T-helper 2 cell (primary cell): ENCODE measurements at regions not wholly inside any gene's neighbourhood (a gene's known extent, or its start where the extent isn't known, plus 50 kb on each side); places are given as distances from the start of the nearest gene placed in this dataset.

Source experiments
- DNase-seq, 5 experiments: peaks; one replicate each; pipeline versions ENCODE4 v3.0.0 to v3.0.0-alpha.2; 2012 to 2022

DNA sequence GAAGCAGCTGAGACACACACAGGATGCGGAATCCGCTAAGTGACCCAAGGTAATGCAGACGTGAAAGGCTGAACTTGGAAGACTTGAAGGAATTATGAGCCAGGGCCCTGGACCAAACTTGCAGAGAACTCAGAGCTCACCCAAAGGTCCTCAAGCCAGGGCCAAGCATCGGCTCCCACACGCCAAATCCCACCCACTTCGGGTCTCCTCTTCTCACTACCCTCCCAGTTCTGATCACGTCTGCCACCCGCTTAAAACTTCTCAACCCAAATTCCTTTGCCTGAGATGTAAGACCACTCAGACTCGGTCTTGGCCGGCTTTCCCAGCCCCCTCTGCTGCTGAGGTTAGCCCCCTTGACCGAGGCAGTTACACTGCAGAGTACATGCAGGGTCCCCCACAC is 130.1 kb downstream of the PSMG1 start:
- no peak for DNase-seq

DNA sequence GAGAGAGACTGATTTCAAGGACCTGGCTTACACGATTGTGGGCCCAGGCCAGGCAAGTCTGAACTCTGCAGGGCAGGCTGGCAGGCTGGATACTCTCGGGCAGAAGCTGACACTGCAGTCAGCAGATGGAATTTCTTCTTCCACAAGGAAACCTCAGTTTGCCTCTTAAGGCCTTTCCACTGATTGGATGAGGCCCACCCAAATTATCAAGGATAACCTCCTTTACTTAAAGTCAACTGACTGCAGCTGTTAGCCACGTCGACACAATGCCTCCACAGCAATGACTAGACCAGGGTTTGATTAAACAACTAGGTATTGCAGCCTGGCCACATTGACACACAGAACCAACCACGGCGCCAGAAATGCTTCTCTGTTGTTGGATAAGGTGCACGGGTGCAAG is 130.5 kb downstream of the PSMG1 start:
- no peak for DNase-seq

DNA sequence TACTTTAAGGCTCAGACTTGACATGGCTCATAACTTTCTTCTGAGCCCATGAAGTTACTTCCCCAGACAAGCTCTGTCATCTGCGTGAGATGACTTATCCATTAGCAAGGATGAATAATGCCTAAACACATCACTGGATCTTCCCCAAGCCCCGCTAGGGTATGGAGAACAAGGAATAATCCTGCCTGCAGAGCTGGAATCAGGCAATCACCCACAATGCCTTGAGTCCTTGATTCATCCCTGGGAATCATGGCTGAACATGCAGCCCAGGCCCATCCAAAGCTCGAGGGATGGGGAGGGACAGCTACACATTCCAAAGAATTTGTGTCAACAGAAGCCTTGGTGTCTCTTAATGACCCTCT is 131.7 kb downstream of the PSMG1 start:
- no peak for DNase-seq

DNA sequence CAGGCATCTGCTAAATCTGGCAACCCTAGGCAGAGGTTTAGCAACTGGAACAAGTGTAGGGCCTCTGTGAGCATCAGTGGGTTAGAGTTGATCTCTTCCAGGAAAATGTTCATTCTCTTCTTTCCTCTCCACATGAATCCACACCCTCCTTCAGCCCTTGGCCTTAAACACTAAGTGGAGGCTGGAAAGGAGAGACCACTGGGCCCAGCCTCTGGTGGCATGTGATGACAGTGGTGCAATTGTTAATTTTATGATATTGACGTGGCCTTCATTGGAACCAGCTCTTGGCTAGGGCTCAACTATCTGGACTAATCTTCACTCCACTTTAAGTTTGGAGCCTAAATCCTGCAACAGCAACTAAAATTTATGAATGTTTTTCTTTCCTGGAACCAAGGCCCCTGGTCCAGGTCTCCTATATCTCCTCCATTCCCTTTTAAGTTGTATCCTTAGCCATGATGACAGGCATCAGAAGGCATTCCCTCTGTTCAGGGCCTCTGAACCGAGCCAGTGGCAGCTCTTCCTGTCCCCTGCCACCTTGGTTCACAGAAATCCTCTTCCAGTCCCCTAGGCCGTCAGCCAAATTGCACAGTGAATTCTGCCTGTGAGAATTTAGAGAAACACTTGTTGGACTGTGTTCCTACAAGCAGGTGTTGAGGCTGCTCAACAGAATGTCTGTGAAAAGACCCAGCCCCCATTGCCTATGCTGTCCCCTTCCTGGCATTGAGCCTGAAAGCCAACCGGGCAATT is 132.2 kb downstream of the PSMG1 start:
- no peak for DNase-seq

DNA sequence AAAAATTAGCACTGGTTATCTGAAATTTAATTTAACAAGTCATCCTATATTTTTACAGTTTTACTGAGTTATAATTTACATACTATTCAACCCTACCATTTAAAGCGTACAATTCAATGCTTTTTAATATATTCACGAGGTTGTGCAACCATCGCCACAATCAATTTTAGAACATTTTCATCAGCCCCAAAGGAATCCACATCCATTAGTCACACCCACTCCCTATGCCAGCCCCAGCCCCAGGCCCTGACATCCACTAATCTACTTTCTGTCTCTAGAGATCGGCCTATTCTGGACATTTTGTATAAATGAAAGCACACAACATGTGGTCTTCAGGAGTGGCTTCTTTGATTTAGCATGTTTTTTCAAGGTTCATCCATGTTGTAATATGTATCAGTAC is 134.7 kb downstream of the PSMG1 start:
- no peak for DNase-seq

DNA sequence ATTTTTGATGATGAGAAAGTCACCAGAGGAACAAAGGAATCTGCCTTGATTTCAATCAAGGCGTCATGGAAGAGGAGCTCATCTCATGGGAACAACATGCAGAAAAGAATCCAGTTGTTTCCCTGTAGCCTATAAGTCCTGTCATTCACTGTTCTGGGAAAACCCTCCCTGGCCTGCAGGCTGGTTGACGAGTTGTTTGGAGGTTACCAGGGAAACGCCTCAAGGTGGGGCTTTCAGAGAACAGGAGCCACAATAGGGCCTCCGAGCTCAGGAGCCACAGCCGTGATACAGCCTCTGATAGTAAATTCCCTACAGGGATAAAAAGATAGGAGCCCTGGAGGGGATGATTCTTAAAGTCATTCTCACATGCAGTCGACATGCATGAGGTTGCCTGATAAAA is 135.2 kb downstream of the PSMG1 start:
- DNase-seq: no peak

DNA sequence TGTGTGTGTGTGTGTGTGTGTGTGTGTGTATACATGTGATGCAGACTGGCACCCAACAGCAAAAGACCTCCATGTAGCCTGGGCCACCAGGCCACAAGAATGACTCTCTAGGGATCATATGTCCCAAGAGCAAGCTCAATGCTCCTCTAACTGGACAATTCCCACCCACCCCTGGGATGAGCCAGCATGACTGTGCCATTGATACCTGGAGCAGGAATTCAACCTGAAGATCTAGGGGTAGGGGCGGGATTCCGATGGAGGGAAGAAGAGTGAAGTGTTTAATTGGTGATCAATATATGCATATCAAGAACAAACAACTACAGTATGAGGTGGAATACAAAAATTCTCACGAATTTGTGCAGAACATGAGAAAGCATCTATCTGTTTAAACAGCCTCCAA is 136.2 kb downstream of the PSMG1 start:
- DNase-seq: no peak

DNA sequence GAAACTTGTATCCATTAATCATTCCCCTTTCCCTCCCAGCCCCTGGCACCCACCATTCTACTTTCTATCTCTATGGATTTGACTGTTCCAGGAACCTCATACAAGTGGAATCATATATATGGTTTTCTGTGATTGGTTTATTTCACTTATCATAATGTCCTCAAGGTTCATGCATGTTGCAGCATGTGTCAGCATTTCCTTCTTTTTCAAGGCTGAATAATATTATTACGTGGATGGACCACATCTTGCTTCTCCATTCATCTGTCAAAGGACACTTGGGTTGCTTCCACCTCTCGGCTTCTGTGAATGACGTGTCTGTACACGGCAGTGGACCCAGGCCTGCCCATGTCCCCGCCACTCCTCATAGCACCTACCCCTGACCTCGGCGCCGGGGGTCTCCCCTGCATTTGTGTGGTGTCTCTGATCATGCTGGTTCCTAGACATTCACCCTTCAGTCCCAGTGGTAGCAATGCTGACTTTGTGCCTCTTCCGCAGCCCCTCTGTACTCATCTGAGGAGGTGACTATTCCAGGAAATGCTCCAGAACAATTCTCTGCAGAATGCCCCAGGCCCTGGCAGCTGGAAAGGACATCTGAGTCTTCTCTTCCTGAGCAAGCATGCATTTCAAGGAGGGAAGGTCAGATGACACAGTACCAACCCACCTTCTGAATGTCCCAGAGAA is 136.9 kb downstream of the PSMG1 start:
- no peak for DNase-seq

DNA sequence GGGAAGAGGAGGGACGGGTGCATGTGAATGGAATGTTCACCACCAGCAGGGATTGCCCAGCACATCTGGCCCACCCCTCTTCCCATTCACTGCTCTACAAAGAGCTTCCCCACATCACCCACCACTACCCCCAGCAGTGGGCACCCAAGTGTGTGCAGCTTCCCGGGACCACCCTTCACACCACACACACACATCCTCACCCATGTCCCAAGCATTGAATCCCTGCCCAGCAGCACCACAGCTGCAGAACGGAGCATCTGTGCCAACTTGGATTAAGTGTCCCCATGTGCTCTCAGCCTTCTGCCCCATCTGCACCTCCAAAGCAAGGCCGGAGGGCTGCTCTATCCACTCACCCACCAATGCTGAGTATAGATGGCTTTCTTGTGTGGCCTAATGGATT is 141.4 kb downstream of the PSMG1 start:
- no peak for DNase-seq

DNA sequence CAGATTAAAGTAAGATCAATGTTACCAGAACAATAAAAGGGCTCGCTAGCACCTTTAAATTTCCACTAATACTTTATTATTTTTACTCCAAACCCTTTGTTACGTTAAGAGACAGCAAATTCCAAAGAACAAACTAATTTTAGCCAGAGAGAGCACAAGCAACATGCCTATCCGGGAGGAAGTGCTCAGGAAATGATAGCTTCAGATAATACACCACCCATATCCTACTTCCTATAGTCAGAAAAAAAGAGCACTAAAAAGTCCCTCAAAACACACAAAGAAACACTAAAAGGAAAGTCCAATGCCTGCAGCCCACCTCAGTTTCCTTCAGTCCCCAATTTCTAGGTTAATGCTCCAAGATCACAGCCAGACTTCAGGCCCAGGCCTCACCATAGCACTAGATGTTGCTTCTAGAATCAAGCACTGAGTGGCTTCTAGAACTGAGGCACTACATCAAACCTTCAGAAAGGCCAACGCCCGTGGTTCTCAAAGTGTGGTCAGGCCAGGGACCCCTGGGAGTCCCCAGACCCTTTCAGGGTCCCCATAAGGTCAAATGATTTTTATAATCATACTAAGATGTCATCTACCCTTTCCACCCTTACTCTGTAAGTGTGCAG is 142.6 kb downstream of the PSMG1 start:
- DNase-seq: peak in 1 of 5 experiments; percentile 27

DNA sequence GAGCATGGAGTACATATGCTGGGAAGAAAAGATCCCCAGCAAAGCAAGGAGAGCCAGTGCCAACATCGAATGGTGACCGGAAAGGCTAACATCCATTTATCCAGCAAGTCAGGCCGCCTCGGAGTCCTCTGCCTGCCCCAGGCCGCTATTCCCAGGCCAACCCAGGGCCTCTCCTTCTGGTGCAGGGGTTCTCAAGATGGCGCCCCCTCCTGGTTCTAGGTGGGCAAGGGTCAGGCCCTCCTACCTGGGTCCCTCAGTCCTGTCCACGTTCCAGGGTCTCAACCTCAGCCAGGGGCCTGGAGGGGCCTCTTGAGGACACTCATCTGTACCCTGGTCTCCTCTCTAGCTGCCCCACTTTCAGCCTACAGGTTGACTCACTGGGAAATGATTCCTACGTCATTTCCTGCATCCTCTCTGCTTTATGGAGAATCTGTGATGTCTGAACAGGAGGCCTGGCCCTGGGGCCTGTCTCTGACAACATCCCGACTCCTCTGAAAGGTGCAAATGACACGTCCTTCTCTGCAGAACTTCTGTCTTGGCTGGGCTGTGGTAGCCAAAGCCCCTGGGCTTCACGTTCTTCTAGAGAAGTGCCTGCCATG is 145.3 kb downstream of the PSMG1 start:
- DNase-seq: no peak

DNA sequence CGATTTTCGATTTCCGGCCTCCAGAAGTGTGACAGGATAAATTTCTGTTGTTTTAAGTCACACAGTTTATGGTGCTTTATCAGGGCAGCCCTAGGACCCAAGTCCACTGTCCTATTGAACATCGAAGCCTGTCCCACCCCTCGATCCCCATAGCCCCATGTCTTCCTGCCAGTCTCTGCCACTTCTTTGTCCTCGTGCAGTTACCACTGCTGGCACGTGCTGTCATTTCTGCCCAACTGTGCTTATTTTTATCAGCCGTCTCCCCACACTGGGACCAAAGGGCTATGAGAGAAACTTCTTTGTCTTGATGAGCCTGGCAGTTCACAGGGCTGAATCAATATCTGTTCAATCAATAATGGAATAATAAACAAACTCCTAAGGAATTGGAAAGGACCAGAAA is 146.7 kb downstream of the PSMG1 start:
- DNase-seq: no peak

DNA sequence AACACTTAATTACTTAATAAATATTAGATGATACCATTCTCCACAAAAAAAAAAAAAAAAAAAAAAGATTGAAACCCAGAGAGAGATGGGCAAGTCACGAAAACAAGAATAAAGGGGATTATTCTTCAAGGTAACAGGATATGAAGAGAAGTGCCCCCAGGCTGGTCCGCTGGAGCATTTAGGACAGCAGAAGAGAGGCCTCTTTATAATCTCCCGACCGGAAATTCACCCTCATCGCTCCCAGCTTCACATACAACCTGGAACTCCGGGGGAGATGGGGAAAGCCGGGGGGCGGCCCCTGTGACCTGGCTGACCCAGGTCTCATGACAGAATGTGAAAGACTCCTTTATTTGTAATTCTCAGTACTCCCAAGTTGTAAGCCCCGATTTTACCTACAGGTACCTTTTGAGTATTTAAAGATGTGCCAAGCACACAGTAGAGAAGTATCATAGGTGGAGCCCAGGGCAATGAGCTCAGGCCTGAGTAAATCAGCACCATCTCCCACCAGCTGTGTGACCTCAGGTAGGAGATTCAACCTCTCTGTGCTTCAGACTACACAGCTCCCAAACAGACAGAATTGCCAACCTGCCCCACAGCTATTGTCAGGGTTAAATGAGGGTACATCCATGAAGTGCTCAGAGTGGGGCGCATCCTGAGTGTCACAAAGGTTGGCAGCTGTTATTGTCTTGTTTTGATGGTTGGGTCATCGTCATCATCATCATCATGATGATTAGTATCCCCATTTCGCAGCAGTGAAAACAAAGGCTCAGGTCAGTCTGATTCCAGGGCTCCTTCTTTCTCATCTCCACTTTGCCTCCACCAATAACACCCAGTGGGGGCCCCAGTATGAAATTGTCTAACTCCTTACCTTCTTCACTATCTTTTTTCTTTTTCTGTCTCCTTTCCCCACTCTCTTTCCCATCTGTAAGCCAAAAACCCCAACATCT is 148.4 kb downstream of the PSMG1 start:
- DNase-seq: no peak

DNA sequence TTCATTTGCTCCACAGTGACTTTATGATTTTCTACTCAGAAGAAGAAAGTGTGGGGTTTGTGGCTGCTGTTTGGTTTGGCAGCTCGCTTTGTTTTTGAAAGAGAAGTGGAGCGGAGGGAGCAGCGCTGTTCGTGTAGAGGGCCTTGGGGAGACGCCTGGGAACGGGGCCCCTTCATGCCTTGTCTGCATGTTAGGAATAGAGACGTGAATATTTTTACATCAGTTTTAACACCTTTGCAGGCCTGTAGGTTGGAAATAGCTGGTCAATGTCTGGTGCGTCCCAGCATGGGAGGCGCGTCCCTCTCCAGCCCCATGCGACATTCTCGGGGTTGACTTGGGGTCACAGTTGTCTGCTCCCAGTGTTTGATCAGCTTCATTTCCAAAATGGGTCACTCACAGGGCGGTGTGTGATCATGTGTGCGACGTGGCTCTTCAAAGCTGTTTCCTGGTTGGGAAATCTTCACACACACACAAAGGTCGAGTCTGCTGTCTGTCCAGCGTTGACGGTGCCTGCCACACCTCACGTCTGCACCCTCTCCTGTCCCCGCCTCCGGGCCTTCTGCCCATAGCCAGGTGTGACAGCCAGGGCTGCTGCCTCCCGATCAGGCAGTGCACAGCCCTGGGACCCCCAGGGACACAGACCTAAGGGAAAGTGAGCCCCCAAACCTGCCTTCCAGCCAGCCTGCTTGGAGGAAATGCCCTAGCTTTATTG is 149.2 kb downstream of the PSMG1 start:
- peak in 1 of 5 experiments; percentile 35 for DNase-seq

DNA sequence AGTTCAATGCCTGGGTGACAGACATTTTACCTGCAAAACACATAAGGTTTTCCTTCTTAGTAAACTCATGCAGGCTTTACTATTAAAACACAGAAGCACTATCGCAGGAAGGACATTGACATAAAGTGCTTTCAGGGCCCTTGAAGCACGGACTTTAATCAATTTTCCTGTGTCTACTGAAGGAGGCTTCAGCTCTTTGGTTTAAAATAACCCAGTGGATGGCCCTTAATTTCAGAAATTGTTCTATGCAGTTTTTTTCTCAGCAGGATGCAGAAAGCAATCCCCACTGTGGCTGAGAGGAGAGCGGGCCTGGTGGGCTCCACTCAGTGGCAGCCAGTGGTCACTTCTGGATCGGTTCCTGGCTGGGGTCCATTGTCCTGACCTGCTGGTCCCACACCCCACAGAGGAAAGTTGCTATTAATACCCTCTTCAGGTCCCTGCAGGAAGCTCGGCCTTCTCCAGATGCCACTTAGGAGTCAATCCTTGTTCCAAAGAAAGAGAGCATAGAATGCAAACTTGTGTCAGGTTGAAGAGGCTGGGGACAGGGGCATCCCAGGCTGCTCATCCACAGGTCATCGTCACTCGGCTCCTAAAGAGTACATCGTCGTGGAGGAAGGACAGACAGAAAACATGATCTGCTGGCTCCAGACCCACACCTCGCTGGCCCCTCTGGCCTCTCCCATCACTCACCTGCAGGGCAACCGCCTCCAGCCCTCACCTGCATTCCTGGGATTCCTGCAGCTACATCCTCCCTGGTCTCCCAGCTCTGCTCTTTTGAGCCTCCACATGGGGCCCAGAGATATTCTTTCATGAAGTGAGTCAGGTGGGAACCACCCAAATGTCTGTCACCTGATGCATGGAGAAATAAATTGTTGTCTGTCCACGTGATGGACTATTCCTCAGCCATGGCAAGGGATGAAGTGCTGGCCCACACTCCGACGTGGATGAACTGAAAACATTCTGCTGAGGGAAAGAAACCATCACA is 153.1 kb downstream of the PSMG1 start:
- DNase-seq: no peak

DNA sequence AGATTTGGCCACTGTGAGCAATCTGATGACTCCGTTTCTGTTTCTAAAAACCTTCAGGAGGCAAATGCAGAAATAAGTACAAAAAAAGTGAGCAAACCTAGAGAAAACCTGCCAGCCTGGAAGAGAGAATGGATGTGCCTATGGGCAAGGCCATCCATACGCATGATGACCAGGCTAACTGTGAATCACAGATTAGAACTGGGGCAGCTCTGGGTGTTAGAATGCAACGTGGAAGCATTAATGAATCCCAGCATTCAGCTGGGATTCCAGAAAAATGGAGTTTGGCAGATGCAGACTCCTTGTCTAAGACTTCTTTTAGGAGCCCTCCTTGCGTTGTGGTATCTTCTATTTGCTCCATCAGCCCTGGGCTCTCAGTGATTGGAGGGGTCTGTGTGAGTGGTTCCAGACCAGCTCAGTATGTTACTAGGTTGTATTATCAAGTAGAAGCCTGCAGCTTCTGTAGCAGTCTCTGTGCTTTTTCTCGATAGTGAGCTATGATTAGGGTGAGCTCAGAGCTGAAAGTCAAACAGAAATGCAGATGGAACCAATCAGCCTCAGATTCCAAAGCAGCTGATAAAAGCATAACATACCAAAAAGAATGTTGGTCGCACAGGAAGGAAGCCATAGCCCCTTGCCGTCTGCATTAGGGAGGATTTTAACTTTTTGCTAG is 154.0 kb downstream of the PSMG1 start:
- no peak for DNase-seq

DNA sequence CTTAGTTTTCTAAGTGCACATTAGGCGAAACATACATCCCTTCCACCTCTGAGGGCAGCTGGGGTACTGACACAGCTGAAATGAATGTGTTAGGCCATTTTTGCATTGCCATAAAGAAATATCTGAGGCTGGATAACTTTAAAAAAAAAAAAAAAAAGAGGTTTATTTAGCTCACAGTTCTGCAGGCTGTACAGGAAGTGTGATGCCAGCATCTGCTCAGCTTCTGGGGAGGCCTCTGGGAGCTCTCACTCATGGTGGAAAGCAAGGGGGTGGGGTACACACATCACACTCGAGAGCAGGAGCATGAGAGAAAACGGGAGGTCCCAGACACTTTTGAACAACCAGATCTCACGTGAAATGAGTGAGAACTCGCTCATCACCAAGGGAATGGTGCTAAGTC is 158.1 kb downstream of the PSMG1 start:
- DNase-seq: no peak

DNA sequence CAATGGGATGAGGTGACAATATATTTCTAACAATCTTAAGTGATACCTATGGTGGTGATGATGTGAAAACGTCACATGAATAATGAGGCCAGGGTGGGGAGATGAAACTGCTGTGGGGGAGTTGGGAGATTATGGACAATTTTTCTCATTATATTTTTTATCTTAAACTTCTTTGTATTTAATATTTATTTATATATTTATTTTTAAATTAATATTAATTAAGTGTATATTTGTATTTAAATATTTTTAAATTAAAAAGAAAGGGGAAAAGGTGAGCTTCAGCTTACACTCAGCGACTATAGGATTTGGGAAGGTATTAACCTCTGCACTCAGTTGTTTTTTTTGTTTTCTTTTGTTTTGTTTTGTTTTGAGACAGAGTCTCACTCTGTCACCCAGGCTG is 158.7 kb downstream of the PSMG1 start:
- no peak for DNase-seq

DNA sequence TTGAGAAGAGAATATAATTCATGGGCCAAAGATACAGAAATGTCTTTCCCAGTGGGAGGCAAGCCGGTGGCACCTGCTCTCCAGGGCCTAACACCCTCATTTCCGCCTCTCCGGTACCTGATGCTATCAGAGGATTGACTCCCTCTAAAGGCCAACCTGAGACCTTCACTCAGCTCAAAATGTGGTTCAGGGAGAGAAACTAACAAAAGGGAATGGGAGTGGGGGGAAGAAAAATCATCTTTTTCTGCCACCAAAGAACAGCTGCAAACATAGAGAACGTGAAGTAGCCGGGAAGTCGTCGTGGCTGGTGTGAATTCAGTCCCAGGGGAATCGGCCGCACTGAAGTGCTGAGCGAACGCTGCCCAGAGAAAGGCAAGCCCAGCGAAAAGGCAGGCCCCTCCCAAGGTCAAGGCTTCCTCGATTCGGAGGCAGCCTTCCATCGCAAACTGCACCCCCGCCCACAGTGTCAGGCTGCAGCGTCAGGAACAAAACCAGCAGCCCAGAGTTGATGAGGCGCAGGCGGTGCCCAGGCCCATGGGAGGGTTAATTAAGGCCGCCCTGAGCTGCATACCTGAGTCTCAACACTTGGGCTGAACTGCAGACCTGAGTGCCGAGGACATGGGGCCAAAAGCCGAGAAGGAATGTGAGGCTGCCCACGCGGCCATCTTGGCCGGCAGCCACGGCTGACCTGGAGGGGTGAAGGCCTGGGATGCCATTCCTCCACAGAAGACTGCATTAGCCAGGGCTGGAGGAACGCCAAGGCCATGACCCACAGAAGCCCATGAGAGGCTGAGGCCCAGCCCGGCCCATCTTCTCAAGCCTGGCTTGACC is 160.2 kb downstream of the PSMG1 start:
- no peak for DNase-seq
